ENCODE measurements at regions not wholly inside any gene's neighbourhood (a gene's known extent, or its start where the extent isn't known, plus 50 kb on each side); places are given as distances from the start of the nearest gene placed in this dataset.

GRCh38 chr12:70059373-70059772, 183.9 kb upstream of the CNOT2 start:
- no peaks in the 10 kb centered on the region for H3K27me3 ChIP-seq (ENCODE audit: insufficient read depth)
- ChIA-PET CTCF (no interaction called here), POLR2A (no interaction called here)
- H3K4me2 ChIP-seq = no peak overlapping the region
- WGBS (ENCODE audit: low lambda C conversion rate) = 5% methylated on average over 1 of the region's 1 CpG
- no peaks in the 10 kb centered on the region for H3F3A ChIP-seq (replicated peaks; ENCODE audit: insufficient read depth)
- H3K9me2 ChIP-seq = no peaks in the 10 kb centered on the region
- H3K9me3 ChIP-seq = no peaks in the 10 kb centered on the region
- no peak overlapping the region for H3K27ac ChIP-seq (ENCODE audit: low read depth in 2 of 2, low read length in 1 of 2)
- H4K20me1 ChIP-seq (ENCODE audit: insufficient read depth) = no peaks in the 10 kb centered on the region
- no peak overlapping the region for H3K4me3 ChIP-seq (ENCODE audit: low read depth in 2 of 2, low read length in 1 of 2)
- no peaks in the 10 kb centered on the region for H3K36me3 ChIP-seq (replicated peaks in 1 of 2; ENCODE audit: control insufficient read depth in 1 of 2, insufficient read depth in 2 of 2, low read length in 1 of 2)
- no peak for TF ChIP-seq FOXM1 (IDR thresholded peaks at IDR 0.05; ENCODE audit: low read depth)
- no peak for TF ChIP-seq RCOR1 (IDR thresholded peaks at IDR 0.05; ENCODE audit: low read length)
- no peak for TF ChIP-seq MEF2A (IDR thresholded peaks at IDR 0.05; ENCODE audit: borderline replicate concordance, low read depth)
- TF ChIP-seq GATA2 (CRISPR knock-in tag; IDR thresholded peaks at IDR 0.05) = no peak
- no peaks in the 10 kb centered on the region for H3K4me1 ChIP-seq (ENCODE audit: control insufficient read depth in 1 of 2, insufficient read depth in 2 of 2, low read depth in 1 of 2, low read length in 1 of 2)
- H3K9ac ChIP-seq = no peak overlapping the region
- no peak overlapping the region for H2AFZ ChIP-seq (ENCODE audit: low read depth)
- DNase-seq = no peak
- no peaks in the 10 kb centered on the region for H3K79me2 ChIP-seq (ENCODE audit: insufficient read depth)

GRCh38 chr12:70060634-70061033, 182.6 kb upstream of the CNOT2 start:
- Histone ChIP-seq H3K36me3 (replicated peaks in 1 of 2; ENCODE audit: control insufficient read depth in 1 of 2, insufficient read depth in 2 of 2, low read length in 1 of 2) (no peaks in the 10 kb centered on the region), H3K4me2 (no peak overlapping the region), H3K4me1 (ENCODE audit: control insufficient read depth in 1 of 2, insufficient read depth in 2 of 2, low read depth in 1 of 2, low read length in 1 of 2) (no peaks in the 10 kb centered on the region), H3K9ac (no peak overlapping the region), H3K9me3 (no peaks in the 10 kb centered on the region), H3K9me2 (no peaks in the 10 kb centered on the region), H4K20me1 (ENCODE audit: insufficient read depth) (no peaks in the 10 kb centered on the region), H3K4me3 (ENCODE audit: low read depth in 2 of 2, low read length in 1 of 2) (no peak overlapping the region), H3K27ac (ENCODE audit: low read depth in 2 of 2, low read length in 1 of 2) (no peak overlapping the region), H3F3A (replicated peaks; ENCODE audit: insufficient read depth) (no peaks in the 10 kb centered on the region), H3K27me3 (ENCODE audit: insufficient read depth) (no peaks in the 10 kb centered on the region), H3K79me2 (ENCODE audit: insufficient read depth) (no peaks in the 10 kb centered on the region), H2AFZ (ENCODE audit: low read depth) (no peak overlapping the region)
- TF ChIP-seq MEF2A (IDR thresholded peaks at IDR 0.05; ENCODE audit: borderline replicate concordance, low read depth) (no peak), MAX (IDR thresholded peaks at IDR 0.05; ENCODE audit: low read depth) (no peak), NFIC (IDR thresholded peaks at IDR 0.05; ENCODE audit: borderline replicate concordance) (no peak), FOXM1 (IDR thresholded peaks at IDR 0.05; ENCODE audit: low read depth) (no peak), MXI1 (IDR thresholded peaks at IDR 0.05; ENCODE audit: low read depth, low read length) (no peak), SIN3A (IDR thresholded peaks at IDR 0.05; ENCODE audit: borderline replicate concordance, low read depth, low read length) (no peak), TCF12 (IDR thresholded peaks at IDR 0.05) (no peak), RAD21 (IDR thresholded peaks at IDR 0.05; ENCODE audit: low read length) (no peak), IRF3 (IDR thresholded peaks at IDR 0.05; ENCODE audit: low read depth, low read length) (no peak), GABPA (IDR thresholded peaks at IDR 0.05; ENCODE audit: low read depth) (no peak), RXRA (IDR thresholded peaks at IDR 0.05; ENCODE audit: borderline replicate concordance, low read depth) (no peak), GATA2 (CRISPR knock-in tag; IDR thresholded peaks at IDR 0.05) (no peak), TAF1 (IDR thresholded peaks at IDR 0.05; ENCODE audit: borderline replicate concordance, low read depth, low read length) (no peak), PBX3 (IDR thresholded peaks at IDR 0.05) (no peak), TEAD4 (IDR thresholded peaks at IDR 0.05; ENCODE audit: borderline replicate concordance, insufficient read depth) (no peak), EZH2phosphoT487 (IDR thresholded peaks at IDR 0.05; ENCODE audit: borderline replicate concordance, low read depth) (no peak), EP300 (IDR thresholded peaks at IDR 0.05; ENCODE audit: borderline replicate concordance in 1 of 2, low read depth in 1 of 2, low read length in 1 of 2) (no peak)
- POLR2A ChIA-PET = no interaction called here
- WGBS (ENCODE audit: low lambda C conversion rate) = 25% methylated on average over 1 of the region's 1 CpG
- CTCF ChIA-PET = interaction anchor here (0.6 kb wide), 1 partner anchor 33 kb away, joined by 3 read pairs; no protein-coding TSS in a partner anchor
- no peak for DNase-seq
